Kidney epithelial cell (primary cell): ENCODE measurements at regions not wholly inside any gene's neighbourhood (a gene's known extent, or its start where the extent isn't known, plus 50 kb on each side); places are given as distances from the start of the nearest gene placed in this dataset.

ENCODE experiments used
- DNase-seq: peaks from one replicate; pipeline ENCODE4 v3.0.0-alpha.2; 2010; ENCODE audit warnings: low read depth
- H3K27me3 ChIP-seq: 2 replicates; pipeline ENCODE4 v1.6.0; 2011; ENCODE audit warnings: low read length; ENCODE audit not compliant: control insufficient read depth, insufficient read depth
- H3K36me3 ChIP-seq: 2 replicates; pipeline ENCODE4 v1.5.1; 2011; ENCODE audit warnings: low read length; ENCODE audit not compliant: control insufficient read depth, insufficient read depth
- H3K4me3 ChIP-seq: 2 replicates; pipeline ENCODE4 v1.5.1; 2011; ENCODE audit warnings: low read depth, mild to moderate bottlenecking, control low read depth, low read length
- TF ChIP-seq, protein P1 (sequence below): IDR thresholded peaks from 2 replicates; pipeline ENCODE4 v1.5.1; 2011; ENCODE audit warnings: mild to moderate bottlenecking, moderate library complexity, low read length, control low read depth, inconsistent platforms; ENCODE audit not compliant: insufficient read depth, poor library complexity, severe bottlenecking

DNA sequence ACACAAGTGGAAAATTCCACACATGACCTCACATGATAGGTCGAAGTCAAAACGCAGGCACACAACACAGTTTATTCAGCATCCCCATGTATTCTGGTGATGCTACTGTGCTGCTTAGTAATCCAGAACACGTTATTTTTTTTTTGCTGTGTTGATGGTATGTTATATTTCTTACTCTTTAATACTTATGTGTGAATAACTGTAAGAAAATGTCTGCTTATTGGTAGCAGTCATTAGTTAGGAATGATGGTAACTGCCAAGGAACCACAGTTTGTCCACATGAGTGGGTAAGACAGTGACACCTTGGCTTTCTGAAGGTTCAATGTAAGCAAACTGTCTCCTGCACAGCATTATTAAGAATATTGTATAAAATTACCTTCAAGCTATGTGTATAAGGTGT is 107.7 kb upstream of the DAPK1 start:
- TF ChIP-seq, protein P1, sequence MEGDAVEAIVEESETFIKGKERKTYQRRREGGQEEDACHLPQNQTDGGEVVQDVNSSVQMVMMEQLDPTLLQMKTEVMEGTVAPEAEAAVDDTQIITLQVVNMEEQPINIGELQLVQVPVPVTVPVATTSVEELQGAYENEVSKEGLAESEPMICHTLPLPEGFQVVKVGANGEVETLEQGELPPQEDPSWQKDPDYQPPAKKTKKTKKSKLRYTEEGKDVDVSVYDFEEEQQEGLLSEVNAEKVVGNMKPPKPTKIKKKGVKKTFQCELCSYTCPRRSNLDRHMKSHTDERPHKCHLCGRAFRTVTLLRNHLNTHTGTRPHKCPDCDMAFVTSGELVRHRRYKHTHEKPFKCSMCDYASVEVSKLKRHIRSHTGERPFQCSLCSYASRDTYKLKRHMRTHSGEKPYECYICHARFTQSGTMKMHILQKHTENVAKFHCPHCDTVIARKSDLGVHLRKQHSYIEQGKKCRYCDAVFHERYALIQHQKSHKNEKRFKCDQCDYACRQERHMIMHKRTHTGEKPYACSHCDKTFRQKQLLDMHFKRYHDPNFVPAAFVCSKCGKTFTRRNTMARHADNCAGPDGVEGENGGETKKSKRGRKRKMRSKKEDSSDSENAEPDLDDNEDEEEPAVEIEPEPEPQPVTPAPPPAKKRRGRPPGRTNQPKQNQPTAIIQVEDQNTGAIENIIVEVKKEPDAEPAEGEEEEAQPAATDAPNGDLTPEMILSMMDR: no peak
- H3K4me3 ChIP-seq: no peak overlapping the region
- H3K36me3 ChIP-seq: no peaks in the 10 kb centered on the region
- H3K27me3 ChIP-seq: no peaks in the 10 kb centered on the region
- no peak for DNase-seq

DNA sequence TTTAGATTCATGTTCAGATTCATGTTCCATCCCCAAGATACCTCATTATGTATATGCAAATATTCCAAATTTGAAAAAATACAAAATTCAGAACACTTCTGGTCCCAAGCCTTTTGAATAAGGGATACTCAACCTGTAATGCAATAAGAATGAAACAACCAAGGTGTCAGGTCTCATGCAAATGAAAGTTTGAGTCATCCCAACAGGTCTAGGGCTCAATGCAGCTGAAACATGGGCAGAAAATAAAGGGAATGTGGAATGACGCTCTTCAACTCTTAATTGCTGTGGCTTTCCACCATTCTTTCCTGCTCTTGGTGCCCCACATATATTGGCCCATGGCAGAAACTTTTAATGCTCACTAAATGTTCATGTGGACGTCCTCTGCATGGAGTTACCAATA is 107.3 kb upstream of the DAPK1 start:
- TF ChIP-seq, protein P1: no peak
- Histone ChIP-seq H3K27me3 (no peaks in the 10 kb centered on the region), H3K4me3 (no peak overlapping the region), H3K36me3 (no peaks in the 10 kb centered on the region)
- DNase-seq: no peak

DNA sequence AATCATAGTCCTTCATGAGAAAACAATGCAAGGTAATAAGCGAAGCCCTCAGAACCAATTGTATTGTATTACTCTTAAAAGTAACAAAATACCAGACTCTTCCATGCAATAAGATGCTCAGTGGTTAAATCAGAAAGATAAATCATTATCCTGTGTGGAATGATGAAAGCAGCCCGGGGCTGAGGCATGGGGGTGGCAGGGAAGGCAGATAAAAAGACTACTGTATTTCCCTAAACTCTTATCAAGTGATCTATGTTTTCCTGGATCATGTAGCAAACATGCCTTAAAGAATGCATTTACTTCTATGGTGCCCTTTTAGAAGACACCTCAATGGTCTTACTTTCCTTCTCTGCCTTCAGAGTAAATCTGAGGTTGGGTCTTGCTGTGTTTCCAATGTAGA is 105.6 kb upstream of the DAPK1 start:
- TF ChIP-seq, protein P1: no peak
- DNase-seq: no peak
- H3K27me3 ChIP-seq: no peaks in the 10 kb centered on the region
- no peak overlapping the region for H3K4me3 ChIP-seq
- H3K36me3 ChIP-seq: no peaks in the 10 kb centered on the region

DNA sequence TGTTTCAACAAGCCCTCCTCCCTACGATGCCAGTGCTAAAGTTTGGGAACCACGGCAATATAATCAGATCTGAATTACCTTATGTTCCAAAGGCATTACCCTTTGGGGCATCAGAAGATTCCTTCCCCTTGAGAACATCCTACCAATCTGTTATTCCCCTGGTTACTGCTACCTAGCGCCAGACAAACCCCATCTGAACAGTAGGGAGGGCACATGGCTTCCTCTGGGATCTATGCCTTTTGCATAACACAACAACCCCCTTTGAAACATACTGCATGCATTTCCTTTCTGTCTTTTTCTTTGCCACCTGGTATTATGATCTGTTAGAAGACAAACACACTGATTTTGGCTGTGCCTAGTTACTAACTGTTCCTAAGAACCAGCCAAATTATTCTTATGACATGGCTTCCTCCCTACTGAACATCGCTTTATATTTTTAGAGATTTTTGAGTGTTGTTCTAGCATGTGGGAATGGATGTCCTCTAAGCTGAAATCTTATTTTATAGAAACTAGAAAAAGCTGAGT is 103.9 kb upstream of the DAPK1 start:
- no peak for DNase-seq
- TF ChIP-seq, protein P1: no peak
- H3K36me3 ChIP-seq: no peaks in the 10 kb centered on the region
- H3K4me3 ChIP-seq: no peak overlapping the region
- H3K27me3 ChIP-seq: no peaks in the 10 kb centered on the region

DNA sequence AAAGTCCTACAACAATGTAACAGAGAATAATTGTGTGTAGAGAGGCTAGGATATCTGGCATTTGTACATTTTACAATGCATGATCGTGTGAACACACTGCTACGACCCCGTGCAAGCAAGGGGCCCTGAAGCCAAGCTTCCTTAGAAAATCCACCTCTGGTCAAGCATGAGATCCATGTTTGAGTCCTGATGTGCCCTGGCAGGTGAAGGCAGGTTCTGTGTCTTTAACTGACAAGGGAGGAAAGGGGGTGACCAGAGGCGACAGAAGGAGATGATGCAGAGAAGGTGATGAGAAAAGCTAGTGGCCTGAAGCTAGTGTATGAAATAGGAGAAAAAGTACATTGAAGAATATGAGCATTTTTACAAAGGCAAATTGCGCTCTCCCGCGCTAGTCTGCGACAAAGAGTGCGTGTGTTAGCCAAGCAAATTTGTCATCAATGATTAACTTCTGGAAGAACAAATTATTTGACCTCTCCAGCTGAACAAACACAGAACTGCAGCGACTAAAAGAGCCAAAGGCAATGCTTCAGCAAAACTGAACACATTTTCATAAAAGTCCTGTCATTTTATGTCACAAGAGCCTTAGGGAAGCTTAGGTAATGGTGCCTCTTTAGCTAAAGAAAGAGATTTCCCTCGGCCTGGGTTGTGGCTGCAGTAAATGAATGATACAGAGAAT is 101.7 kb upstream of the DAPK1 start:
- H3K27me3 ChIP-seq: no peaks in the 10 kb centered on the region
- H3K4me3 ChIP-seq: no peak overlapping the region
- peak; percentile 69 for DNase-seq
- TF ChIP-seq, protein P1: no peak
- H3K36me3 ChIP-seq: no peaks in the 10 kb centered on the region

DNA sequence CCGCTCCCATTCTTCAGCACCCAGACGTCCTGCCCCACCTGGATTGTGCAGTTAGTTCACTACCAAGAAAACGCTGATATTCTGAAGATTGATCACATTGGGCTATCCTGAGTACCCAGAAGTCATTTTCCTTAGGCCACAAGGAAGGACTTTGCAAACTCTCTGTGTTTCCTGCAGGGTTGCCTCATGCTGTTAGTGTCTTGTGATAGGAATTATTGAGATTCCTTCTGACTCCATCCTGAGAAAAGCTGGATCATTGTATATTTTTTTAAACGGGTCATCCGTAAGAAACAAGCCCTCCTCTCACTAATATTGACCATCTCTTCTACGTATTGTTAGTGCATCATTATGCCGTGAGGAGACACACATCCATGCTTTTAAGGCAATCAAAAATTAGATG is 96.0 kb upstream of the DAPK1 start:
- Histone ChIP-seq H3K4me3 (no peak overlapping the region), H3K27me3 (no peaks in the 10 kb centered on the region), H3K36me3 (no peaks in the 10 kb centered on the region)
- TF ChIP-seq, protein P1: no peak
- no peak for DNase-seq
